Mucosa of gallbladder (tissue), 1 donor: ENCODE measurements at regions not wholly inside any gene's neighbourhood (a gene's known extent, or its start where the extent isn't known, plus 50 kb on each side); places are given as distances from the start of the nearest gene placed in this dataset.

ENCODE experiments used
- DNase-seq: peaks from one replicate; pipeline ENCODE4 v3.0.0-alpha.2; 2020; ENCODE audit warnings: low spot score
- donor health status: DM: no; HTN: no; CAD: no.

- no peak for DNase-seq
Observed at GRCh38 chr18:27899893-27900292, 277.0 kb downstream of the CDH2 start.

GRCh38 chr18:27894746-27895145 lies 282.2 kb downstream of the CDH2 start:
- DNase-seq = no peak

GRCh38 chr18:27887711-27888495 lies 289.0 kb downstream of the CDH2 start:
- DNase-seq = no peak

DNA sequence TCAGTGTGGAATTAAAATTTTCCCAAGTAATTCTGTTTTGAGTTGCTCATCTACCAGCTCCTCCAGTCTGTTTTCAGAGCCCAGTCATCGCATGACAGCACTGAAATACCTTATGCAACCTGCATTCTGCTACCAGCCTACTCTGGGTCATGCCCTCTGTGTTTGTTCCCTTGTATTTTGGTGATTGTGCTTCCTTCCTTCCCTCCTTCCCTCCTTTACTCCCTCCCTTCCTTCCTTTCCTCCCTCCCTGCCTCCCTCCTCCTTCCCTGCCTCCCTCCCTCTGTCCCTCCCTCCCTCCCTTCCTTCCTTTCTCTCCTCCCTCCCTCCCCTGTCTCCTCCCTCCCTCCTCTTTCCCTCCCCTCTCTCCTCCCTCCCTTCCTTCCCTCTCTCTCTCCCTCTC lies 289.6 kb downstream of the CDH2 start:
- no peak for DNase-seq

DNA sequence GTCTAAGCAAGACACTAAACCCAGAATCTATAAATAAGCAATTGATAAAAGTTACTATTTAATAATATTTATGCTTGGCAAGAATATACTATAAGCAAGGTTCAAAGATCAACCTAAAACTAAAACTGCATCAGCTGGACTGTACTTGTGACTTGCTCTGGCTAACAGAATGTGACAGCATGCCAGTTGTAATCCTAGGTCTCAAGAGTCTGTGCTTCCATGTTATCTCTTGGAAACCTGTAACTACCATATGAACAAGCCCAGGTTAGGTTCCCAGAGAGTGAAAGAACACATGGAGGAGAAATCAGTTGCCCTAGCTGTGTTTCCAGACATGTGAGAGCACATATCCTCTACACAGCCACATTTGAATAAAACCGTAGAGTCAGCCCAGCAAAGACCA lies 297.4 kb downstream of the CDH2 start:
- DNase-seq = no peak

- DNase-seq = no peak
Observed at GRCh38 chr18:27871726-27872125, 305.2 kb downstream of the CDH2 start.

DNA sequence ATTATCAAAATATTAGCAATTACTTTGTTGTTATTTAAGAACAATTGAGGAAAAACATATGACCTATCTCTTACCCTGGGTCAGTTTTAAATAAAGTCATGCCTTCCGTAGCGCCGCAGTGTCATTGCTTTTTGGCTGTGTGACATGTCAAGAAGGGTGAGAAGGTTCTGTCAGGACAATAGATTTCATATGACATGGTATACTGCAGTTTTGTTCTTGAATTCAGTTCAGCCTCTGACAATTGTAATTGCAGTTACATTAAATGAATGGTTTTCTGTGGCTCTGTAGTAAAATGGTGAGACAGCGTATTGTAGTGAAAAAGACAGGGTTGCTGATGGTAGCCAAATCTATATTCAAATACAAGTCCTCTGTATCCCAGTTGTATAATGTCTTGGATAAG lies 307.2 kb downstream of the CDH2 start:
- no peak for DNase-seq

DNA sequence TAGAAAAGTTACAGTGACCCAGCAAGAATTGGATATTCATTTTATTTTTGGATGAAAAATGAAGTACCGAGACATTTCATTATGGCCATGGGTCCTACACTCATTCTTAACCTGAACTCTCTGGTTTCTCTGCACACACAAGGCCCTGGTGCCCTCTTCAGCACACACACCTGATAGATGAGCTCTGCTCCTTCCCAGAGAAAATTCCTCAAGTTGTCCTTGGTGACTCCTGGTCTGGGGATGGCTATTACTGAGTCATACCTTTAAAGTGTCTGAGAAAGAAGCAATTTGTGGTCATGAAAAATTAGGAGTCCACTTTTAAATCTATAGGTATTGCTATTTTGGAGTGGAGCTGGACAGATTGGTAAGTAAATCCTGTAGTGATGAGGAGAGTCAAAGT lies 311.5 kb downstream of the CDH2 start:
- no peak for DNase-seq

GRCh38 chr18:27863780-27864430 lies 313.0 kb downstream of the CDH2 start:
- no peak for DNase-seq

GRCh38 chr18:27862041-27862682 lies 314.8 kb downstream of the CDH2 start:
- DNase-seq = no peak

GRCh38 chr18:27861539-27861938 lies 315.4 kb downstream of the CDH2 start:
- no peak for DNase-seq

- no peak for DNase-seq
Observed at GRCh38 chr18:27860701-27861107, 316.2 kb downstream of the CDH2 start.

DNA sequence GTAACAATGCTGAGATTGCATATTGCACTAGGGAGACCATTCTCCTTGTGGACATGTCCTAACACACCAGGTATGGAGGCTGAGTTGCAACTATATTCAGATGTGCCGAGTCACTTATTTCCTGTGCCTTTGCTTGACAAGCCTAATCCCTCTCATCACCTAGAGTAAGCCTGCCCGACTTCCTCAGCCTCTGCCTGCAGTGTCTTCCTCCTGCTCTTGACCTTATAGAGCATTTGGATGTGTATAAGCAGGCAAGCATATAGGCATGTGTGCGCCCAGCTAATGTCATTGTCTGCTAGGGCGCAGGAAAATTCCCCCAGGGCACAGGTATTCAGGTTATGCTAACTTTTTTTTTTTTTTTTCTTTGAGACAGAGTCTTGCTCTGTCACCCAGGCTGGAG lies 316.9 kb downstream of the CDH2 start:
- no peak for DNase-seq

- no peak for DNase-seq
Observed at GRCh38 chr18:27856820-27857219, 320.1 kb downstream of the CDH2 start.

DNA sequence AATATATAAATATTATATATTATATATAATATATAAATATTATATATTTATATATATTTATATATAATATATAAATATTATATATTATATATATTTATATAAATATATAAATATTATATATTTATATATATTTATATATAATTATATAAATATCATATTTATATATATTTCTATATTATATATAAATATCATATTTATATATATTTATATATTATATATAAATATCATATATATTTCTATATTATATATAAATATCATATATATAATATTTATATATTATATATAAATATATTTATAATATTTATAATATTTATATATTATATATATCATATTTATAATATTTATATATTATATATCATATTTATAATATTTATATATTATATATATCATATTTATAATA lies 321.4 kb downstream of the CDH2 start:
- no peak for DNase-seq

DNA sequence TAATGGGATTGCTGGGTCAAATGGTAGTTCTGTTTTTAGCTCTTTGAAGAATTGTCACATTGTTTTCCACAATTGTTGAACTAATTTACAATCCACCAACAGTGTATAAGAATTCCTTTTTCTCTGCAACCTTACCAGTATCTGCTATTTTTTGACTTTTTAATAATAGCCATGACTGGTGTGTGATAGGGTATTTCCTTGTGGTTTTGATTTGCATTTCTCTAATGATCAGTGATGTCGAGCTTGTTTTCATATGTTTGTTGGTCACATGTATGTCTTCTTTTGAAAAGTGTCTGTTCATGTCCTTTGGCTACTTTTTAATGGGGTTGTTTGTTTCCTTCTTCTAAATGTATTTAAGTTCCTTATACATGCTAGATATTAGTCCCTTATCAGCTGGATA lies 322.3 kb downstream of the CDH2 start:
- DNase-seq = no peak

DNA sequence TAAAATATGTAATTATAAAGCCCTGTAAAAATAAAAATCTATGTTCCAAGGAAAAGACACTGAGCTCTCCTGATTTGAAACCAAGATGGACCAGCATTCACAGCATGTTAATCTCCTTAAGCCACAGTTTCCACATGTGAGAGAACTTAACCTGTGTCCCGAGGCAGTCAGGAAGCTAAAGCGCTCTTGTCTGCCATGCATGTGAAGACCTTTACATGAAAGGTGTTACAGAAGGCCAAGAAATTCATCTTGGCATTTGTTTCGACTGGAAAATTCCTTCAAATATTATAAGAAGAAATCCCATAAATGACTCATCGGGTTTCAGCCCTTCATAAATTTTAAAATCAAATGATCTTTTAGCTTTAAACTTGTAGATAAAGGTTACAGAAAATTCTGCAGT lies 328.6 kb downstream of the CDH2 start:
- no peak for DNase-seq

DNA sequence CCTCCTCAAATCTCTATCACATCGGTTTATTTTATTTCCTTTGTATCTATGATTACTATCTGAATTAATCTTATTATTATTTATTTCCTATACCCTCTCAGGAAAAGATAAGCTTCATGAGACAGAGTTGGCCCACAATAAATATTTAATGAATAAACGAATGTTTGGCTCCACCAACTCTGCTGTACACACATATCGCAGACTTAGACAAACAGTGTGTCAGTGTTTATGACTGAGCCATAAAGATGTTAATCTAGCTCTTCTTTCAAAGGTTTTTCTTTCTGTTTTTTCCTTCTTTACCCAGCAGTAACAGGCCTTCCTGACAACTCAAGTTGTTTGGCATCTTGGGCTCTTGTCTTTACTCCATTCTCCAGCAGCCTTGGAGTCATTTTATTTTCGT lies 329.5 kb downstream of the CDH2 start:
- no peak for DNase-seq

DNA sequence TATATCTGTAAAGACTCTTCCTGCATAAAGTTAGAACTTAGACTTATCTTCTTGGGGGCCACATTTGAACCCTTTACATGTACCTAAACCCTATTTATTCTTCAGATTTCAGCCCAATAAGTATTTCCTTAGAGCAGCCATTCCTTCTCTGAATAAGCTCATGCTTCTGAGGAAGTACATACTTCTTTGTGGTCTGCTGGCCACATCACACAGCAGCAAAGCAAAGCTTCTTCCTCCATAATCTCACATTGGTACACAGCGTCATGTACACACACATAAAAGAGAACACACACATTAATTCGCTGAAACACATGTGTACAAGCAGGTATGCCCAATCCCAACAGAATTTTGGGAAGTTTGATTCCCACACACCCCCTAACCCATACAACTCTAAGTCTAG lies 331.0 kb downstream of the CDH2 start:
- no peak for DNase-seq

DNA sequence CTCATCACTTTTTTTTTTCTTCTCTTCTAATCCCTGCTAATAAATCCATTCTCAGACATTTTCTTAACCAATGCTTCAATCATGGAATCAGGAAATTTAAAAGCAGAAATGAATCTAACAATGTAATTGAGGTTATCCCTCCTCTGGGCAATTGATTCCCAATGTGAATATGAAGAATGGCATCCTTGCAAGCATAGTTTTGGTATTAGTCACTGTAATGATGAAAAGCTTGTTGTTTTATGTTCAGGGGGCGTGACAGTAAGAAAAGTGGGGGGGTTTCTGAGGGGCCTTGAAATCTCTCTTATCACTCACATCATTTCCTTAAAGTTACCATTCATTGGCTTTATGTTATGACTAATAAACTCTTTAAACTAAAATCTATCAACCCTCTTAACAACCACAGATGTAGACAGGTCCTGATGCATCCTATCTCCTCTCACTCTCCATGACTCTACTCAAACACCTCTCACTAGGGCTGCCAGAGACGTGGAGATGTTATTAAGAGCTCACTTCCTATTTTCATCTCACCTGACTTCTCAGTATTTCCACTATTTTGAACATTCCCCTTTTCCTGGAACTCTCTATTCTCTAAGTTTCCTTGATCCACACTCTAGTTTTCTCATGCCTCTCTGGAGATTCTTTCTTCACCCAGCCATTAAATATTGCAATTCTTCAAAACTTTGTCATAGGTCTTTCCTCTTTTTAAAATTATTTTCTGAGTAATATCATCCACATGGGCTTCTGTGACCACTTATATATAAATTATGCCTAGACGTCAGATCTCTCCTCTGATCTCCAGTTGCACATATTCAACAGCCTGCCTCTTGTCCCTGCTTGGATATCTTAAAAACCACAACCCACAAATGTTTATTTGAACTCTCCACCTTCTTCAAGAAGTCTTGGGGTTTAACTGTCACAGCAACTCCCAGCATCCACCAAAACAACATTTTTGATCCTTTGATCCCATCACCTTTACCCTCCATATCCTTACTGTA lies 332.9 kb downstream of the CDH2 start:
- no peak for DNase-seq

- no peak for DNase-seq
Observed at GRCh38 chr18:27839141-27839540, 337.8 kb downstream of the CDH2 start.

- DNase-seq = no peak
Observed at GRCh38 chr18:27838225-27838624, 338.7 kb downstream of the CDH2 start.
